C4-2B (cell line): ENCODE measurements at regions not wholly inside any gene's neighbourhood (a gene's known extent, or its start where the extent isn't known, plus 50 kb on each side); places are given as distances from the start of the nearest gene placed in this dataset.
A peak's percentile ranks its signal among the peaks of the same experiment; 100 is the strongest.

Experiments
- H3K27ac ChIP-seq: fragments of 450-650 bp; 2 replicates; pipeline ENCODE4 v1.5.1; 2017
- CTCF ChIP-seq: fragments of 450-650 bp; conservative IDR thresholded peaks from 2 replicates; pipeline ENCODE4 v1.5.1; 2017; ENCODE audit warnings: mild to moderate bottlenecking
- ZFX ChIP-seq: fragments of 450-650 bp; IDR thresholded peaks from 2 replicates; pipeline ENCODE4 v1.6.1; 2017

- H3K27ac ChIP-seq = no peak overlapping the region
- TF ChIP-seq ZFX (no peak), CTCF (no peak)
Measured at GRCh38 chr1:214777364-214777763, 174.4 kb downstream of the CENPF start.

GRCh38 chr1:214791961-214792360, 189.0 kb downstream of the CENPF start:
- H3K27ac ChIP-seq = no peak overlapping the region
- TF ChIP-seq ZFX (no peak), CTCF (no peak)

GRCh38 chr1:214792527-214793186, 189.7 kb downstream of the CENPF start:
- no peak overlapping the region for H3K27ac ChIP-seq
- no peak for TF ChIP-seq CTCF
- no peak for TF ChIP-seq ZFX

- TF ChIP-seq ZFX = no peak
- no peak for TF ChIP-seq CTCF
- H3K27ac ChIP-seq = no peak overlapping the region
Measured at GRCh38 chr1:214793708-214794107, 190.7 kb downstream of the CENPF start.

- no peak overlapping the region for H3K27ac ChIP-seq
- TF ChIP-seq ZFX (no peak), CTCF (no peak)
Measured at GRCh38 chr1:214801191-214801590, 198.2 kb downstream of the CENPF start.

- H3K27ac ChIP-seq = no peak overlapping the region
- peak; percentile 62 for TF ChIP-seq CTCF
- no peak for TF ChIP-seq ZFX
Measured at GRCh38 chr1:214808845-214809460, 206.0 kb downstream of the CENPF start.

GRCh38 chr1:214816603-214817002, 213.6 kb downstream of the CENPF start:
- TF ChIP-seq CTCF (no peak), ZFX (no peak)
- H3K27ac ChIP-seq = no peak overlapping the region
